CD4-positive, CD25-positive, alpha-beta regulatory T cell (primary cell): ENCODE measurements at regions not wholly inside any gene's neighbourhood (a gene's known extent, or its start where the extent isn't known, plus 50 kb on each side); places are given as distances from the start of the nearest gene placed in this dataset.

Source experiments
- ATAC-seq, 2 donors: fragments of 150-1000 bp; cut with Tn5 transposase; one replicate each; pipeline ENCODE4 v1.10.0; 2021; ENCODE audit warnings: low read depth in 2 of 2, moderate number of reproducible peaks in 2 of 2, moderate library complexity in 1 of 2
- DNase-seq, 3 donors: peaks; one replicate each; pipeline versions ENCODE4 v3.0.0 to v3.0.0-alpha.2; 2012 to 2022; ENCODE audit warnings: mixed read lengths in 1 of 3
- H3K27ac ChIP-seq: one replicate; pipeline ENCODE4 v1.7.0; 2013; ENCODE audit warnings: mild to moderate bottlenecking, low read length; ENCODE audit not compliant: insufficient read depth, poor library complexity, severe bottlenecking
- H3K27me3 ChIP-seq: one replicate; pipeline ENCODE4 v1.7.0; 2013; ENCODE audit warnings: low read length; ENCODE audit not compliant: control insufficient read depth, insufficient read depth
- H3K36me3 ChIP-seq: one replicate; pipeline ENCODE4 v1.7.0; 2013; ENCODE audit warnings: mild to moderate bottlenecking, low read length, moderate library complexity; ENCODE audit not compliant: control insufficient read depth, insufficient read depth
- H3K4me1 ChIP-seq: 2 replicates; pipeline ENCODE4 v1.7.0; 2013; ENCODE audit warnings: mild to moderate bottlenecking, low read length; ENCODE audit not compliant: insufficient read depth, control insufficient read depth, poor library complexity, severe bottlenecking
- H3K4me3 ChIP-seq: one replicate; pipeline ENCODE4 v1.7.0; 2013; ENCODE audit warnings: low read depth, mild to moderate bottlenecking, low read length, moderate library complexity
- H3K9me3 ChIP-seq, 2 experiments: 1 replicate in 1 of 2; 2 replicates in 1 of 2; pipeline ENCODE4 v1.7.0; 2013; ENCODE audit warnings: low read length in 2 of 2, mild to moderate bottlenecking in 1 of 2, moderate library complexity in 1 of 2; ENCODE audit not compliant: control insufficient read depth in 2 of 2
- H3K27ac Mint-ChIP-seq, 3 donors: one replicate each; pipeline ENCODE4 v1.8.0; 2020 to 2022; ENCODE audit warnings: mild to moderate bottlenecking in 3 of 3, mixed read lengths in 3 of 3, moderate library complexity in 2 of 3
- H3K27me3 Mint-ChIP-seq: one replicate; pipeline ENCODE4 v1.8.0; 2022; ENCODE audit warnings: mild to moderate bottlenecking, mixed read lengths
- H3K36me3 Mint-ChIP-seq: one replicate; pipeline ENCODE4 v1.8.0; 2020; ENCODE audit warnings: mixed read lengths
- H3K4me1 Mint-ChIP-seq, 4 donors: one replicate each; pipeline ENCODE4 v1.8.0; 2020 to 2022; ENCODE audit warnings: mixed read lengths in 4 of 4, mild to moderate bottlenecking in 1 of 4
- H3K4me3 Mint-ChIP-seq, 4 donors: one replicate each; pipeline ENCODE4 v1.8.0; 2020 to 2022; ENCODE audit warnings: mild to moderate bottlenecking in 4 of 4, mixed read lengths in 4 of 4, moderate library complexity in 3 of 4
- H3K9me3 Mint-ChIP-seq, 7 donors: one replicate each; pipeline ENCODE4 v1.8.0; 2020 to 2022; ENCODE audit warnings: mixed read lengths in 7 of 7, mild to moderate bottlenecking in 3 of 7, moderate library complexity in 2 of 7

- H3K4me3 Mint-ChIP-seq, result no peak overlapping the region
- no peak overlapping the region for H3K4me3 ChIP-seq
- no peak overlapping the region for H3K27ac ChIP-seq
- H3K4me1 Mint-ChIP-seq, result peaks cover 0 to 8% (median 2%) of the 10 kb centered on the region in 4 donors
- H3K4me1 ChIP-seq, result no peaks in the 10 kb centered on the region
- H3K9me3 Mint-ChIP-seq, result peaks cover 0 to 2% (median 0%) of the 10 kb centered on the region in 7 donors
- H3K27me3 ChIP-seq, result no peaks in the 10 kb centered on the region
- no peaks in the 10 kb centered on the region for H3K36me3 ChIP-seq
- ATAC-seq (no peak), DNase-seq (no peak)
- H3K36me3 Mint-ChIP-seq, result no peaks in the 10 kb centered on the region
- no peaks in the 10 kb centered on the region for H3K9me3 ChIP-seq
- H3K27ac Mint-ChIP-seq, result no peak overlapping the region
- peaks cover 4% of the 10 kb centered on the region for H3K27me3 Mint-ChIP-seq
These were observed 61.6 kb upstream of the SUCLG2 start for GRCh38 chr3:67715971-67716370.

GRCh38 chr3:67713764-67714469 lies 59.5 kb upstream of the SUCLG2 start:
- Mint-ChIP-seq H3K27me3 (peaks cover 4% of the 10 kb centered on the region), H3K4me3 (no peak overlapping the region), H3K4me1 (peaks cover 0 to 10% (median 2%) of the 10 kb centered on the region in 4 donors), H3K9me3 (peaks cover 0 to 2% (median 0%) of the 10 kb centered on the region in 7 donors), H3K27ac (peak overlapping the region in 1 of 3 donors; percentile 20), H3K36me3 (peaks cover 4% of the 10 kb centered on the region)
- Histone ChIP-seq H3K9me3 (no peaks in the 10 kb centered on the region), H3K27me3 (no peaks in the 10 kb centered on the region), H3K4me1 (no peaks in the 10 kb centered on the region), H3K4me3 (no peak overlapping the region), H3K27ac (no peak overlapping the region), H3K36me3 (no peaks in the 10 kb centered on the region)
- ATAC-seq (no peak), DNase-seq (no peak)

- no peak overlapping the region for H3K4me3 Mint-ChIP-seq
- no peak overlapping the region for H3K4me3 ChIP-seq
- no peaks in the 10 kb centered on the region for H3K9me3 ChIP-seq
- no peak overlapping the region for H3K27ac ChIP-seq
- H3K4me1 Mint-ChIP-seq, result peaks cover 0 to 10% (median 2%) of the 10 kb centered on the region in 4 donors
- H3K27me3 ChIP-seq, result no peaks in the 10 kb centered on the region
- H3K4me1 ChIP-seq, result no peaks in the 10 kb centered on the region
- peaks cover 4% of the 10 kb centered on the region for H3K27me3 Mint-ChIP-seq
- no peak for ATAC-seq
- H3K27ac Mint-ChIP-seq, result no peak overlapping the region
- H3K36me3 ChIP-seq, result no peaks in the 10 kb centered on the region
- peaks cover 4% of the 10 kb centered on the region for H3K36me3 Mint-ChIP-seq
- H3K9me3 Mint-ChIP-seq, result peaks cover 0 to 2% (median 0%) of the 10 kb centered on the region in 7 donors
- DNase-seq, result no peak
These were observed 57.8 kb upstream of the SUCLG2 start for GRCh38 chr3:67712259-67712658.

GRCh38 chr3:67710396-67710795 lies 56.0 kb upstream of the SUCLG2 start:
- Mint-ChIP-seq H3K27me3 (peaks cover 4% of the 10 kb centered on the region), H3K4me1 (peaks cover 0 to 10% (median 2%) of the 10 kb centered on the region in 4 donors), H3K36me3 (peaks cover 4% of the 10 kb centered on the region), H3K4me3 (no peak overlapping the region), H3K9me3 (peaks cover 0 to 2% (median 0%) of the 10 kb centered on the region in 7 donors), H3K27ac (no peak overlapping the region)
- Histone ChIP-seq H3K36me3 (no peaks in the 10 kb centered on the region), H3K4me1 (no peaks in the 10 kb centered on the region), H3K27ac (no peak overlapping the region), H3K9me3 (no peaks in the 10 kb centered on the region), H3K27me3 (no peaks in the 10 kb centered on the region), H3K4me3 (no peak overlapping the region)
- ATAC-seq (no peak), DNase-seq (no peak)

GRCh38 chr3:67706934-67707333 lies 52.5 kb upstream of the SUCLG2 start:
- no peak overlapping the region for H3K4me3 Mint-ChIP-seq
- H3K27me3 Mint-ChIP-seq, result no peaks in the 10 kb centered on the region
- Histone ChIP-seq H3K9me3 (no peaks in the 10 kb centered on the region), H3K4me3 (no peak overlapping the region), H3K4me1 (no peaks in the 10 kb centered on the region), H3K27ac (no peak overlapping the region), H3K36me3 (no peaks in the 10 kb centered on the region), H3K27me3 (no peaks in the 10 kb centered on the region)
- peaks cover 0 to 2% (median 0%) of the 10 kb centered on the region in 7 donors for H3K9me3 Mint-ChIP-seq
- no peak for ATAC-seq
- no peak for DNase-seq
- H3K36me3 Mint-ChIP-seq, result peaks cover 4% of the 10 kb centered on the region
- H3K4me1 Mint-ChIP-seq, result peaks cover 0 to 6% (median 0%) of the 10 kb centered on the region in 4 donors
- no peak overlapping the region for H3K27ac Mint-ChIP-seq

GRCh38 chr3:67704322-67704721 lies 49.9 kb upstream of the SUCLG2 start:
- ATAC-seq (no peak), DNase-seq (peak in 1 of 3 donors; percentile 21)
- no peaks in the 10 kb centered on the region for H3K36me3 Mint-ChIP-seq
- H3K27me3 Mint-ChIP-seq, result no peaks in the 10 kb centered on the region
- Histone ChIP-seq H3K27ac (no peak overlapping the region), H3K9me3 (no peaks in the 10 kb centered on the region), H3K4me1 (no peaks in the 10 kb centered on the region), H3K36me3 (no peaks in the 10 kb centered on the region), H3K27me3 (no peaks in the 10 kb centered on the region), H3K4me3 (no peak overlapping the region)
- peaks cover 0 to 3% (median 0%) of the 10 kb centered on the region in 7 donors for H3K9me3 Mint-ChIP-seq
- no peak overlapping the region for H3K4me3 Mint-ChIP-seq
- H3K4me1 Mint-ChIP-seq, result peaks cover 0 to 4% (median 0%) of the 10 kb centered on the region in 4 donors
- no peak overlapping the region for H3K27ac Mint-ChIP-seq
